Brain microvascular endothelial cell (primary cell): ENCODE measurements at regions not wholly inside any gene's neighbourhood (a gene's known extent, or its start where the extent isn't known, plus 50 kb on each side); places are given as distances from the start of the nearest gene placed in this dataset.

ENCODE experiments used
- DNase-seq: peaks from one replicate; pipeline ENCODE4 v3.0.0-alpha.2; 2020
- H3K27ac ChIP-seq: fragments of 250-450 bp; sonication (Bioruptor Pico); 2 replicates; pipeline ENCODE4 v1.5.1; 2020; ENCODE audit warnings: mild to moderate bottlenecking, moderate library complexity
- H3K27me3 ChIP-seq: fragments of 250-450 bp; sonication (Bioruptor Pico); replicated peaks from 2 replicates; pipeline ENCODE4 v1.5.1; 2020; ENCODE audit warnings: mild to moderate bottlenecking
- H3K36me3 ChIP-seq: fragments of 250-450 bp; sonication (Bioruptor Pico); replicated peaks from 2 replicates; pipeline ENCODE4 v1.5.1; 2020; ENCODE audit warnings: mild to moderate bottlenecking
- H3K4me3 ChIP-seq: 2 replicates; pipeline ENCODE4 v1.5.1; 2011; ENCODE audit warnings: low read depth, mild to moderate bottlenecking, control low read depth, low read length, moderate library complexity
- CTCF ChIP-seq: IDR thresholded peaks from 2 replicates; pipeline ENCODE4 v1.5.1; 2011; ENCODE audit warnings: low read depth, mild to moderate bottlenecking, moderate library complexity, low read length, control low read depth, inconsistent platforms; ENCODE audit errors: missing control alignments
- in situ Hi-C: cut with HindIII; loops from 2 replicates; pipeline ENCODE4 v1.10.0; 2017; ENCODE audit warnings: low sequenced_read_pairs, low pct_ligation_motif_present

GRCh38 chr2:60693551-60693950 lies 62.5 kb upstream of the PAPOLG start:
- no peak for TF ChIP-seq CTCF
- no peak overlapping the region for H3K27ac ChIP-seq
- in situ Hi-C loops: no loop called here
- no peak for DNase-seq
- H3K4me3 ChIP-seq: no peak overlapping the region
- no peaks in the 10 kb centered on the region for H3K27me3 ChIP-seq
- no peaks in the 10 kb centered on the region for H3K36me3 ChIP-seq

- Histone ChIP-seq H3K27ac (no peak overlapping the region), H3K36me3 (no peaks in the 10 kb centered on the region), H3K27me3 (no peaks in the 10 kb centered on the region), H3K4me3 (no peak overlapping the region)
- in situ Hi-C loops: no loop called here
- no peak for TF ChIP-seq CTCF
- no peak for DNase-seq
Observed at GRCh38 chr2:60695793-60696192, 60.3 kb upstream of the PAPOLG start.

- Histone ChIP-seq H3K27ac (no peak overlapping the region), H3K4me3 (no peak overlapping the region), H3K36me3 (no peaks in the 10 kb centered on the region), H3K27me3 (no peaks in the 10 kb centered on the region)
- TF ChIP-seq CTCF: no peak
- no peak for DNase-seq
- in situ Hi-C loops: no loop called here
Observed at GRCh38 chr2:60699617-60700016, 56.5 kb upstream of the PAPOLG start.

- H3K27me3 ChIP-seq: no peaks in the 10 kb centered on the region
- no peak for DNase-seq
- H3K36me3 ChIP-seq: no peaks in the 10 kb centered on the region
- H3K4me3 ChIP-seq: no peak overlapping the region
- H3K27ac ChIP-seq: no peak overlapping the region
- in situ Hi-C loops: no loop called here
- no peak for TF ChIP-seq CTCF
Observed at GRCh38 chr2:60706021-60706420, 50.0 kb upstream of the PAPOLG start.
